HG03103 (cell line): ENCODE measurements at regions not wholly inside any gene's neighbourhood (a gene's known extent, or its start where the extent isn't known, plus 50 kb on each side); places are given as distances from the start of the nearest gene placed in this dataset.
"Not testable (repeated sequence)": the region's sequence is repeated elsewhere in the genome, so short reads cannot be mapped to it uniquely, and the experiment has no call there.

Experiments used
- ATAC-seq: cut with Tn5 transposase; IDR thresholded peaks from one replicate; pipeline ENCODE4 v1.9.1; 2021; ENCODE audit warnings: low read depth; ENCODE audit not compliant: unreplicated experiment

- no peak for ATAC-seq
Measured at GRCh38 chr14:106729551-106729950, 1203.2 kb downstream of the TMEM121 start.

DNA sequence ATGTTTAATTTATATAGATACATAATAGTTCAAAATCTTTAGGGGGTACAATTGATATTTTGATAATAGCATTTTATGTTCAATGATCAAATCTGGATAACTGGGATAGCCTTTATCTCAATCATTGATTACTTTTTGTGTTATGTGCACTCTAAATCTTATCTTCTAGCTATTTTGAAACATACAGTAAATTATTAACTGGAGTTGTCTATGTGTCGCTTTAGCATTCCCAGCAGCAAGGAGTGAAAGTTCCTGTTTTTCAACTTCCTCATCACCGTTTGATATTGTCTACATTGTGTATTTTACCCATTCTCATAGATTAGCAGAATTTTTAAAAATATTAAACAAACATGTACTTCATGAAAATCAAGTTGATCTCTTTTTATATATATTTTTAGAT lies 1207.4 kb downstream of the TMEM121 start:
- no peak for ATAC-seq

- no peak for ATAC-seq
Measured at GRCh38 chr14:106737021-106737420, 1210.6 kb downstream of the TMEM121 start.

GRCh38 chr14:106738075-106738474 lies 1211.7 kb downstream of the TMEM121 start:
- no peak for ATAC-seq

DNA sequence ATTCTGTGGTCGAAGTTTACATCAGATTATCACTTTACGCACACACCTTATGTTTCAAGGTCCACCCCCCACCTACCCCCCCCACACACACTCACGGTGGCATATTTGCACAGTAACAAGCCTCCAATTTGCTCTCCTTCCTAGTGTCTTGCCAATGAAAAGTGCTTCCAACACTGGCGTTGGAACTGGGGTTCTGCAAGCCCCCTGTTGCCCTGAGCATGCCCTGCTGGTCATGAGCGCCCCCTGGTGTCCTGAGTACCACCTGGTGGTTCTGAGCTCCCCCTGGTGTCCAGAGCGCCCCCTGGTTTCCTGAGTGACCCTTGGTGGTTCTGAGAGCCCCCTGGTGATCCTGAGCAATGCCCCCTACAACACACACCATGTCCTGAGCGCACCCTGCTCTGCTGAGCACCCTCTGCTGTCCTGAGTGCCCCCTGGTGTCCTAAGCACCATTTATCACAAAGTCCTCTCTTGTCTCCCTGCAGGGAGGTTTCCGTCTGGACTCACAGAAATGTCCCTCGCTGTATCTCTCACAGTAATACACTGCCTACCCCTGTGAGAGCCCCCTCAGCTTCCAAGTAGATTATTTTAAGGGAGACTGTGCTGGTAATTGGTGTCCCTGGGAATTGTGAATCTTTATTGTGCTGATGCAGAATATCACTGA lies 1212.3 kb downstream of the TMEM121 start:
- not testable (repeated sequence) for ATAC-seq

- ATAC-seq, result peak; percentile 75
Measured at GRCh38 chr14:106741086-106741827, 1214.9 kb downstream of the TMEM121 start.

DNA sequence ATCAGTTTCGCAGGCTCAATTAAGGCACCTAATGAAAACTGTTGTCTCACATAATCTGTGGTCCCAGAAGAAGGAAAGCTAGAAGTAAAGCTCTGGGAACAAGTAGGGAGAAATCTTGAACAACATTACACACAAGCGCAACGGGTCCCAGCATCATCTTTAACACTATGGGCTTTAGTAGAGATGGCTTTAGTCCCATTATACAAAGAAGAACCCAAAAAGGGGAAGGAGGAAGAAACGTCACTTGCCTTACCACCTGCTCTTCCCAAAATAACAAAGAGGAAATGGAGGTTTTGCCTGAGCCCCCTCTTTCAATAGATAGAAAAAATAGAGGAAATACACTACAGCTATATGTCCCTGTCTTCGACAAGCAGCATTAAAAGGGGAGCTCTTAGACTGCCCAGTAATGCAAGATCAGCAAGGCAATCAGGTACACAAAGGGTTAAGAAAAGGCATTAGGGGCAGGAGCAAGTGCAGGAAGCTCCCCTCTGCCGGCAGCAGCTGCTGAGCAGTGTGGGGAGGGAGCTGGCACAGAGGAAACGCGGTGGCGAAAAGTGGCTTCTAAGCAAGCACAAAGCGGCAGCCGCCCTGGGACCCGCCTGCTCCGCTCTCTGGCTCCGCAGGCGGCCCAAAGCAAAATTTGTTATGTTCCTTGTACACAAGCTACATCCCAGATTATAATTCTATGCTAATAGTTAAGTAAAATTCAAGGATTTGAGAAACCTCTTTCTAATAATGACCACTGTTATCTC lies 1218.8 kb downstream of the TMEM121 start:
- not testable (repeated sequence) for ATAC-seq

- not testable (repeated sequence) for ATAC-seq
Measured at GRCh38 chr14:106750089-106750488, 1223.7 kb downstream of the TMEM121 start.

DNA sequence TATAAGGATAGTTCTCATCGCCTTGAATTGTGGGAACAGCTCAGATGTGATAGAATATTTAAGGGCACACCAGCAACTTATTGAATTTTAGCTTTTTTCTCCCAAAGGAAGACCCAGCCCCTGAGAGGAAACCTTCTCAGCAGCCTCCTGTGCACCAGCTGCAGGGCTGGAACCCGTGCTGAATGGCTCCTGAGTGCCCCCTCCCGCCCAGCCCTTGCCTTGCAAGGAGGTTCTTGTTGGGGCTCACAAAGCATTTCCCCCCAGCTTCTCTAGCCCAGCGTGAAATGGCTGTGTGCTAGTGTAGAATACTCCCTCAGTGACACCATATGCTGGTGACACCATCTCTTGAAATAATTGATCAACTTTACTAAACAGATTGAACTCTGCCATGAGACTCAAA lies 1227.4 kb downstream of the TMEM121 start:
- ATAC-seq, result not testable (repeated sequence)

DNA sequence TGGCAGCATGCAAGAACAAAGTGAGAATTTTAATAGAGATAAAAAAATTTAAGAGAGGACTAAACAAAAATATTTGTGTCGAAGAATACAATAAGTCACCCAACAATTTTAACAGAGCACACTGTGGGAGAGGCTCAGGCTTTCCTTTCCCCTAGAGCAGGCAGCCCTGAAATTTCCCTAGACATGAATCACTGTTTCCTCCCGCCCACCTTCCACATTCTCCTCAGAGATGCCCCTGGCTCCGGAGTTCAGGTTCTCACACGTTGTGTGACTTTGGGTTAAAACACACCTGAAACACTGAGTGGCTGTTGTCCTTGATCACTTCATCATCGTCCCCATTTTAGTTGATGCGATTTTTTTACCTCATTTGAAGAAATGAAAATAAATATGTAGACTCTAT lies 1231.1 kb downstream of the TMEM121 start:
- not testable (repeated sequence) for ATAC-seq

GRCh38 chr14:106761886-106762816 lies 1235.8 kb downstream of the TMEM121 start:
- ATAC-seq, result not testable (repeated sequence)

DNA sequence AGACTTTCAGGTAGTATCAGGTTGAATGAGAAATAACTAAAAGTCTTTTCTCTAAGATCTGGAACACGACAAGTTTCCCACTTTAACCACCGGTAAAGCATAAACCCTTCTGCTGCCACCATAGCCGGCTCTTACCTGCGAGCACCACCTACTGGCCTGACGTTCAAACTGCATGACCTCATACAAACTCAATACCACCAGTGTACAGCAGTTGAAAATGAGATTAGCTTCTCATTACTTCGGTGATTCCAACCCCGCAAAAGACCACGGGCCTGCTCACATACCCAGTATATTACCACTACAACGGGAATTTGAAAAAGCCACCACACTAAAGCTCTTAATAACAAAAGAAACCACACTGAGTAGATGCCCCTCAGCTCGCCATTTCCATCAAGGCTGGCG lies 1238.6 kb downstream of the TMEM121 start:
- ATAC-seq, result peak; percentile 55

- no peak for ATAC-seq
Measured at GRCh38 chr14:106766145-106766544, 1239.8 kb downstream of the TMEM121 start.

- ATAC-seq, result not testable (repeated sequence)
Measured at GRCh38 chr14:106766551-106767277, 1240.3 kb downstream of the TMEM121 start.

- not testable (repeated sequence) for ATAC-seq
Measured at GRCh38 chr14:106768230-106768629, 1241.8 kb downstream of the TMEM121 start.

DNA sequence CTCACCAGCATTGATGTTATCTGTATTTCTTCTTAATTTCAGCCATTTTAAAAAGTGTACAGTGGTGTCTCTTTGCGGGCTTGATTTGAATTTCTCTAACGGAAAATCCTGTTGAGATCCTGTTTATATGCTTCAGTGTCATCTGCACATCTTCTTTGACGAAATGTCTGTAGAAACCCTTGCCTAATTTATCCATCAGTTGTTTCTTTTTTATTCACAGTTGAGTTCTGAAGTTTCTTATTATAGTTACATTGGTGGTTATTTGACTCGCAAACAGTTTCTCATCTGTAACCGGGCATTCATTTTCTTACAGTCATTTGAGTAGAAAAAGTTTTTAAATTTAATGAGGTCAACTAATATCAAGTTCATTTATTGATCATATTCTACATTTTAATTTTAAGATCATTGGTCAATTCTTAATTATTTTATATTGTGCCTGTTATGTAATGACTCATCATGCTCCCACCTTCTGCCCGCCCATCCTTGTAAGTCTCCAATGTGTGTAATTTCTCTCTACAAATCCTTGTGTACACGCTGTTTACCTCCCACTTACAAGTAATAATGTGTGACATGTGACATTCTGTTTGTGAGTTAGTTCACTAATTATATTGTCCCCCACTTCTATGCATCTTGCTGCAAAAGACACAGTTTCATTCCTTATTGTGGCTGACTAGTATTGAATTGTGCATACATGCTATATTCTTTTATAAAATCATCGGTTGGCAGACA lies 1242.8 kb downstream of the TMEM121 start:
- ATAC-seq, result not testable (repeated sequence)

GRCh38 chr14:106770158-106770672 lies 1243.8 kb downstream of the TMEM121 start:
- ATAC-seq, result not testable (repeated sequence)

DNA sequence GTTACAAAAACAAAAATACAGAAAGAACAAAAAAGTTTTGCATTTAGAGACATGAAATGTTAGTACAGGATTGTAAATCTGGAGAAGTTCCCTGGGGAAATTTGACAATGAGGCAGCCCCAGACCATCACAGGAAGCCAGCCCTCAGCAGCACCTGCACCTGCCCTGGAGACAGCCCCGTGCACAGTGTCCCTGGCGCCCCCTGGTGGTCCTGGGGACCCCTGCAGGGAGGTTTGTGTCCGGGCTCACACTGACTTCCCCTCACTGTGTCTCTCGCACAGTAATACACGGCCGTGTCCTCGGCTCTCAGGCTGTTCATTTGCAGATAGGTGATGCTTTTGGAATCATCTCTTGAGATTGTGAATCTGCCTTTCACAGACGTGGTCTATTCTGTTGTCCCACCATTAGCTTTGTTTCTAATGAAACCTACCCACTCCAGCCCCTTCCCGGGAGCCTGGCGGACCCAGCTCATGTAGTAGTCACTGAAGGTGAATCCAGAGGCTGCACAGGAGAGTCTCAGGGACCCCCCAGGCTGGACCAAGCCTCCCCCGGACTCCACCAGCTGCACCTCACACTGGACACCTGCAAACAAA lies 1248.6 kb downstream of the TMEM121 start:
- ATAC-seq, result not testable (repeated sequence)
